Keratinocyte (primary cell): ENCODE measurements at regions not wholly inside any gene's neighbourhood (a gene's known extent, or its start where the extent isn't known, plus 50 kb on each side); places are given as distances from the start of the nearest gene placed in this dataset.

Experiments used
- DNase-seq: peaks from one replicate; pipeline ENCODE4 v3.0.0-alpha.2; 2011; ENCODE audit warnings: low read depth, missing footprints, low spot score
- FAIRE-seq: peaks from 2 replicates; lab custom pipeline; 2011; peaks lifted over from hg19 to GRCh38; lab: Jason Lieb, UNC
- H2AFZ ChIP-seq: 2 replicates; pipeline ENCODE4 v1.6.0; 2012; ENCODE audit warnings: low read length, control low read depth, inconsistent platforms; ENCODE audit not compliant: control insufficient read depth
- H3K27ac ChIP-seq: 2 replicates; pipeline ENCODE4 v1.5.1; 2011; ENCODE audit warnings: low read length; ENCODE audit not compliant: control insufficient read depth, insufficient read depth
- H3K27me3 ChIP-seq: 3 replicates; pipeline ENCODE4 v1.6.0; 2011; ENCODE audit warnings: low read length; ENCODE audit not compliant: control insufficient read depth, insufficient read depth; ENCODE audit errors: extremely low read depth
- H3K36me3 ChIP-seq, 2 experiments: 2 replicates in 1 of 2; 3 replicates in 1 of 2; pipeline ENCODE4 v1.5.1; 2011; ENCODE audit warnings: low read length in 2 of 2, mild to moderate bottlenecking in 1 of 2; ENCODE audit not compliant: control insufficient read depth in 2 of 2, insufficient read depth in 2 of 2; ENCODE audit errors: extremely low read depth in 1 of 2
- H3K4me1 ChIP-seq: 3 replicates; pipeline ENCODE4 v1.5.1; 2011; ENCODE audit warnings: low read length; ENCODE audit not compliant: control insufficient read depth, insufficient read depth; ENCODE audit errors: extremely low read depth
- H3K4me2 ChIP-seq: 3 replicates; pipeline ENCODE4 v1.6.0; 2011; ENCODE audit warnings: low read depth, low read length; ENCODE audit not compliant: control insufficient read depth, insufficient read depth; ENCODE audit errors: extremely low read depth
- H3K4me3 ChIP-seq, 3 experiments: fragments of 200-600 bp in 1 of 3; sonication (generic) in 1 of 3; 2 replicates in 2 of 3; 3 replicates in 1 of 3; pipeline ENCODE4 v1.5.1; 2011 to 2016; ENCODE audit warnings: low read length in 3 of 3, mild to moderate bottlenecking in 3 of 3, control low read depth in 2 of 3, inconsistent platforms in 1 of 3, low read depth in 1 of 3, mixed read lengths in 1 of 3, mixed run types in 1 of 3, moderate library complexity in 1 of 3; ENCODE audit not compliant: control insufficient read depth in 2 of 3, insufficient read depth in 2 of 3; ENCODE audit errors: extremely low read depth in 1 of 3
- H3K79me2 ChIP-seq: 2 replicates; pipeline ENCODE4 v1.6.0; 2012; ENCODE audit warnings: low read length; ENCODE audit not compliant: control insufficient read depth, insufficient read depth
- H3K9ac ChIP-seq: 3 replicates; pipeline ENCODE4 v1.6.0; 2011; ENCODE audit warnings: low read length; ENCODE audit not compliant: control insufficient read depth, insufficient read depth; ENCODE audit errors: extremely low read depth
- H3K9me1 ChIP-seq: 3 replicates; pipeline ENCODE4 v1.6.0; 2011; ENCODE audit warnings: low read length; ENCODE audit not compliant: control insufficient read depth, insufficient read depth; ENCODE audit errors: extremely low read depth
- H3K9me3 ChIP-seq: 2 replicates; pipeline ENCODE4 v1.5.1; 2012; ENCODE audit warnings: low read depth, low read length; ENCODE audit not compliant: control insufficient read depth
- H4K20me1 ChIP-seq: 3 replicates; pipeline ENCODE4 v1.6.0; 2011; ENCODE audit warnings: low read length; ENCODE audit not compliant: control insufficient read depth, insufficient read depth; ENCODE audit errors: extremely low read depth
- CTCF ChIP-seq, 3 experiments: IDR thresholded peaks in 1 of 3; conservative IDR thresholded peaks in 1 of 3; optimal IDR thresholded peaks in 1 of 3; 2 replicates in 2 of 3; 3 replicates in 1 of 3; pipeline versions ENCODE3 to v1.5.1; 2011; ENCODE audit warnings: low read length in 3 of 3, mild to moderate bottlenecking in 3 of 3, moderate library complexity in 2 of 3, control low read depth in 1 of 3, inconsistent platforms in 1 of 3; ENCODE audit not compliant: insufficient read depth in 2 of 3; ENCODE audit errors: extremely low read depth in 1 of 3
- EZH2 ChIP-seq: IDR thresholded peaks from one replicate; pipeline ENCODE4 v1.6.1; 2012; ENCODE audit warnings: inconsistent platforms, mild to moderate bottlenecking, low read length, moderate library complexity
- dilution Hi-C: fragments of 300-500 bp; cut with MboI; formaldehyde crosslinking; loops from one replicate; pipeline ENCODE4 v1.7.0; 2020; ENCODE audit warnings: low sequenced_read_pairs; ENCODE audit not compliant: extremely low pct_ligation_motif_present

DNA sequence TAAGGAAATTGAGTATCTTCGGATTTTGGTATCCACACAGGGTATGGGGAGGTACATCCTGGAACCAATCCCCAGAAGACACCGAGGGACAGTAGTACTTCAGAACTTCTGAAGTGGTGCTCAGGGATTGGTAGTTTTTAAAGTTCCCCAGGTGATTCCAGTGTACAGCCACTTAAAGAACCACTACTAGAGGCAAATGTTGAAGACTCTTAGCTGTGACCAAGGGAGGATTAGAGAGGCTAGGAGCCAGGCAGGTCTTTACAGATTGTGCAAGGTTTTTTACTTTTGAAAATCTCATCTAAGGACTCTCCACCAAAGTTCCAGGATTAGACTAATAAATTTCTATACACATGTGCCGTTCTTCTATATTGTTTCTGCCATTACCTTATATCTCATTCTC is 52.9 kb upstream of the GLS start:
- dilution Hi-C loops, result no loop called here
- FAIRE-seq (no peak), DNase-seq (no peak)
- H2AFZ ChIP-seq, result no peak overlapping the region
- no peak overlapping the region for H3K4me3 ChIP-seq
- no peaks in the 10 kb centered on the region for H3K27me3 ChIP-seq
- H3K9me1 ChIP-seq, result no peaks in the 10 kb centered on the region
- no peaks in the 10 kb centered on the region for H4K20me1 ChIP-seq
- no peak overlapping the region for H3K9ac ChIP-seq
- H3K9me3 ChIP-seq, result no peaks in the 10 kb centered on the region
- TF ChIP-seq EZH2, result no peak
- no peak for TF ChIP-seq CTCF (optimal IDR thresholded peaks at IDR 0.05 in 1 of 3, IDR thresholded peaks at IDR 0.05 in 1 of 3, conservative IDR thresholded peaks at IDR 0.05 in 1 of 3; ENCODE audit: extremely low read depth in 1 of 3, insufficient read depth in 2 of 3, low read length in 3 of 3)
- no peaks in the 10 kb centered on the region for H3K36me3 ChIP-seq
- no peak overlapping the region for H3K4me2 ChIP-seq
- no peaks in the 10 kb centered on the region for H3K4me1 ChIP-seq
- no peak overlapping the region for H3K27ac ChIP-seq
- no peaks in the 10 kb centered on the region for H3K79me2 ChIP-seq

DNA sequence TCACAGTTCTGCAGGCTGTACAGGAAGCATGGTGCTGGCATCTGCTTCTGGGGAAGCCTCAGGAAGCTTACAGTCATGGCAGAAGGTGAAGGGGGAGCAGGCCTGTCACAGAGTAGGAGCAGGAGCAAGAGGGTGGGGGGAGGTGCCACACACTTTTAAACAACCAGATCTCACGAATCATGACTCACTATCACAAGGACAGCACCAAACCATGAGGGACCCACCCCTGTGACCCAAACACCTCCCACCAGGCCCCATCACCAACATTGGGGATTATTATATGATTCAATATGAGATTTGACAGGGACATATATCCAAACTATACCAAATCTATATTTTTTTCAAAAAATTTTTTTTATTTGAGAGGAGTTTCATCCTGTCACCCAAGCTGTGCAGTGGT is 51.0 kb upstream of the GLS start:
- Histone ChIP-seq H2AFZ (no peak overlapping the region), H3K9ac (no peak overlapping the region), H3K36me3 (no peaks in the 10 kb centered on the region), H3K4me1 (peaks cover under 1% of the 10 kb centered on the region), H3K9me3 (no peaks in the 10 kb centered on the region), H3K4me3 (no peak overlapping the region), H3K27ac (no peak overlapping the region), H3K4me2 (no peak overlapping the region), H3K27me3 (no peaks in the 10 kb centered on the region), H4K20me1 (no peaks in the 10 kb centered on the region), H3K9me1 (no peaks in the 10 kb centered on the region), H3K79me2 (no peaks in the 10 kb centered on the region)
- no peak for DNase-seq
- TF ChIP-seq CTCF (optimal IDR thresholded peaks at IDR 0.05 in 1 of 3, IDR thresholded peaks at IDR 0.05 in 1 of 3, conservative IDR thresholded peaks at IDR 0.05 in 1 of 3; ENCODE audit: extremely low read depth in 1 of 3, insufficient read depth in 2 of 3, low read length in 3 of 3), result no peak
- TF ChIP-seq EZH2, result no peak
- FAIRE-seq, result no peak
- dilution Hi-C loops, result no loop called here
